NCI-H510A treated with DMSO at 0.1 percent for 48 hours (cell line): ENCODE measurements at regions not wholly inside any gene's neighbourhood (a gene's known extent, or its start where the extent isn't known, plus 50 kb on each side); places are given as distances from the start of the nearest gene placed in this dataset.
"Not testable (repeated sequence)": the region's sequence is repeated elsewhere in the genome, so short reads cannot be mapped to it uniquely, and the experiment has no call there.

Experiments
- DNase-seq: peaks from one replicate; lab custom pipeline; 2025; lab: John Stamatoyannopoulos, UW

GRCh38 chr16:65807858-65808257, 558.6 kb upstream of the CDH5 start:
- no peak for DNase-seq

GRCh38 chr16:65805704-65806103, 560.8 kb upstream of the CDH5 start:
- not testable (repeated sequence) for DNase-seq

- DNase-seq = no peak
Measured at GRCh38 chr16:65796481-65796880, 570.0 kb upstream of the CDH5 start.

GRCh38 chr16:65794973-65795372, 571.5 kb upstream of the CDH5 start:
- DNase-seq = no peak

GRCh38 chr16:65793781-65794180, 572.7 kb upstream of the CDH5 start:
- DNase-seq = no peak

GRCh38 chr16:65790768-65791167, 575.7 kb upstream of the CDH5 start:
- no peak for DNase-seq

- no peak for DNase-seq
Measured at GRCh38 chr16:65789161-65789945, 577.1 kb upstream of the CDH5 start.

GRCh38 chr16:65788434-65789140, 577.9 kb upstream of the CDH5 start:
- DNase-seq = no peak

- no peak for DNase-seq
Measured at GRCh38 chr16:65787921-65788320, 578.6 kb upstream of the CDH5 start.

GRCh38 chr16:65786916-65787315, 579.6 kb upstream of the CDH5 start:
- no peak for DNase-seq

GRCh38 chr16:65783709-65784474, 582.6 kb upstream of the CDH5 start:
- no peak for DNase-seq

GRCh38 chr16:65782611-65783600, 583.6 kb upstream of the CDH5 start:
- no peak for DNase-seq

- no peak for DNase-seq
Measured at GRCh38 chr16:65781855-65782254, 584.6 kb upstream of the CDH5 start.

GRCh38 chr16:65781363-65781762, 585.1 kb upstream of the CDH5 start:
- no peak for DNase-seq

GRCh38 chr16:65779201-65779600, 587.3 kb upstream of the CDH5 start:
- DNase-seq = no peak

GRCh38 chr16:65776639-65777183, 589.8 kb upstream of the CDH5 start:
- no peak for DNase-seq

- no peak for DNase-seq
Measured at GRCh38 chr16:65775829-65776228, 590.7 kb upstream of the CDH5 start.

GRCh38 chr16:65774350-65774749, 592.1 kb upstream of the CDH5 start:
- no peak for DNase-seq

GRCh38 chr16:65773301-65773874, 593.1 kb upstream of the CDH5 start:
- no peak for DNase-seq

GRCh38 chr16:65772134-65772732, 594.3 kb upstream of the CDH5 start:
- no peak for DNase-seq
